ENCODE measurements at regions not wholly inside any gene's neighbourhood (a gene's known extent, or its start where the extent isn't known, plus 50 kb on each side); places are given as distances from the start of the nearest gene placed in this dataset.

DNA sequence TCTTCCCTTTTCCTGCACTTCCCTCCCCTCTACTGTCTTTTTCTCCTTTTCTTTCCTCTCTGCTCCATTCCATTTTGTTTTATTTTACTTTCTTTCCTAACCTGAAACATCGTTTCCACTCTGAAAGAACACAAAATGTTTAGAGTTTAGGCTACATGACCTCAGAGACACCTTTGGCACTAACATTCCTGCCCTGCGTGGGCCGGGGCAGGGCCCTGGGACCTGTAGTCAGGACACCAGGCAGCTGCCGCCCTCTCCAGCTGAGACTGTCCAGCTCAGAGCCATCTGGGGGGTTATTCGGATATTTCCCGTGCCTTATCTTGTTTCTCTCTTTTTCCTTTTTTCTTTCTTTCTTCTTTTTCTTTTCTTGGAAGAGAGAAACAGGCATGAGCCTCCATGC is 58.3 kb upstream of the ERCC6L2 start:
- TF ChIP-seq KDM1A (IDR thresholded peaks at IDR 0.05; ENCODE audit: borderline replicate concordance) (no peak), POLR2AphosphoS5 (IDR thresholded peaks at IDR 0.05; ENCODE audit: low read length) (no peak), CTCF (IDR thresholded peaks at IDR 0.05 in 2 of 3, conservative IDR thresholded peaks at IDR 0.05 in 1 of 3; ENCODE audit: control insufficient read depth in 2 of 3, extremely low read depth in 1 of 3, insufficient read depth in 1 of 3, low read depth in 3 of 3, low read length in 3 of 3) (no peak), TCF7 (IDR thresholded peaks at IDR 0.05; ENCODE audit: borderline replicate concordance) (no peak), ZBTB40 (IDR thresholded peaks at IDR 0.05; ENCODE audit: borderline replicate concordance) (no peak), POLR2A (IDR thresholded peaks at IDR 0.05; ENCODE audit: low read depth, low read length) (no peak), EP300 (IDR thresholded peaks at IDR 0.05; ENCODE audit: borderline replicate concordance in 1 of 2, control insufficient read depth in 1 of 2, low read depth in 2 of 2, low read length in 2 of 2) (no peak), RBBP5 (conservative IDR thresholded peaks at IDR 0.05) (no peak), POU2F2 (IDR thresholded peaks at IDR 0.05; ENCODE audit: borderline replicate concordance, low read depth, low read length) (no peak), TBL1XR1 (IDR thresholded peaks at IDR 0.05; ENCODE audit: low read depth, low read length) (no peak), DPF2 (IDR thresholded peaks at IDR 0.05) (no peak)
- TF ChIP-seq, protein P1, sequence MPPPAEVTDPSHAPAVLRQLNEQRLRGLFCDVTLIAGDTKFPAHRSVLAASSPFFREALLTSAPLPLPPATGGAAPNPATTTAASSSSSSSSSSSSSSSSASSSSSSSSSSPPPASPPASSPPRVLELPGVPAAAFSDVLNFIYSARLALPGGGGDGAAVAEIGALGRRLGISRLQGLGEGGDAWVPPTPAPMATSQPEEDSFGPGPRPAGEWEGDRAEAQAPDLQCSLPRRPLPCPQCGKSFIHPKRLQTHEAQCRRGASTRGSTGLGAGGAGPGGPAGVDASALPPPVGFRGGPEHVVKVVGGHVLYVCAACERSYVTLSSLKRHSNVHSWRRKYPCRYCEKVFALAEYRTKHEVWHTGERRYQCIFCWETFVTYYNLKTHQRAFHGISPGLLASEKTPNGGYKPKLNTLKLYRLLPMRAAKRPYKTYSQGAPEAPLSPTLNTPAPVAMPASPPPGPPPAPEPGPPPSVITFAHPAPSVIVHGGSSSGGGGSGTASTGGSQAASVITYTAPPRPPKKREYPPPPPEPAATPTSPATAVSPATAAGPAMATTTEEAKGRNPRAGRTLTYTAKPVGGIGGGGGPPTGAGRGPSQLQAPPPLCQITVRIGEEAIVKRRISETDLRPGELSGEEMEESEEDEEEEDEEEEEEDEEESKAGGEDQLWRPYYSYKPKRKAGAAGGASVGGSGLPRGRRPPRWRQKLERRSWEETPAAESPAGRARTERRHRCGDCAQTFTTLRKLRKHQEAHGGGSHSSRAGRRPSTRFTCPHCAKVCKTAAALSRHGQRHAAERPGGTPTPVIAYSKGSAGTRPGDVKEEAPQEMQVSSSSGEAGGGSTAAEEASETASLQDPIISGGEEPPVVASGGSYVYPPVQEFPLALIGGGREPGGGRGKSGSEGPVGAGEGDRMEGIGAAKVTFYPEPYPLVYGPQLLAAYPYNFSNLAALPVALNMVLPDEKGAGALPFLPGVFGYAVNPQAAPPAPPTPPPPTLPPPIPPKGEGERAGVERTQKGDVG (CRISPR knock-in tag; IDR thresholded peaks at IDR 0.05) = no peak
- TF ChIP-seq, protein P2, sequence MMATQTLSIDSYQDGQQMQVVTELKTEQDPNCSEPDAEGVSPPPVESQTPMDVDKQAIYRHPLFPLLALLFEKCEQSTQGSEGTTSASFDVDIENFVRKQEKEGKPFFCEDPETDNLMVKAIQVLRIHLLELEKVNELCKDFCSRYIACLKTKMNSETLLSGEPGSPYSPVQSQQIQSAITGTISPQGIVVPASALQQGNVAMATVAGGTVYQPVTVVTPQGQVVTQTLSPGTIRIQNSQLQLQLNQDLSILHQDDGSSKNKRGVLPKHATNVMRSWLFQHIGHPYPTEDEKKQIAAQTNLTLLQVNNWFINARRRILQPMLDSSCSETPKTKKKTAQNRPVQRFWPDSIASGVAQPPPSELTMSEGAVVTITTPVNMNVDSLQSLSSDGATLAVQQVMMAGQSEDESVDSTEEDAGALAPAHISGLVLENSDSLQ (IDR thresholded peaks at IDR 0.05) = no peak
